SK-N-SH (cell line): ENCODE measurements at regions not wholly inside any gene's neighbourhood (a gene's known extent, or its start where the extent isn't known, plus 50 kb on each side); places are given as distances from the start of the nearest gene placed in this dataset.

Experiments used
- FOXM1 ChIP-seq: IDR thresholded peaks from 2 replicates; pipeline ENCODE4 v1.4.0; 2012; ENCODE audit warnings: low read depth, mild to moderate bottlenecking
- NFIC ChIP-seq: IDR thresholded peaks from 2 replicates; pipeline ENCODE4 v1.4.0; 2012; ENCODE audit warnings: borderline replicate concordance
- RAD21 ChIP-seq: IDR thresholded peaks from 2 replicates; pipeline ENCODE4 v1.6.1; 2012; ENCODE audit warnings: mild to moderate bottlenecking, low read length
- TAF1 ChIP-seq: IDR thresholded peaks from 2 replicates; pipeline ENCODE4 v1.6.1; 2012; ENCODE audit warnings: low read depth, mild to moderate bottlenecking, low read length, moderate library complexity, borderline replicate concordance
- TF ChIP-seq, protein P1 (sequence below): fragments of 200-600 bp; sonication (generic); IDR thresholded peaks from 2 replicates; pipeline ENCODE4 v1.6.1; 2017; ENCODE audit warnings: antibody characterized with exemption, mild to moderate bottlenecking, moderate library complexity

DNA sequence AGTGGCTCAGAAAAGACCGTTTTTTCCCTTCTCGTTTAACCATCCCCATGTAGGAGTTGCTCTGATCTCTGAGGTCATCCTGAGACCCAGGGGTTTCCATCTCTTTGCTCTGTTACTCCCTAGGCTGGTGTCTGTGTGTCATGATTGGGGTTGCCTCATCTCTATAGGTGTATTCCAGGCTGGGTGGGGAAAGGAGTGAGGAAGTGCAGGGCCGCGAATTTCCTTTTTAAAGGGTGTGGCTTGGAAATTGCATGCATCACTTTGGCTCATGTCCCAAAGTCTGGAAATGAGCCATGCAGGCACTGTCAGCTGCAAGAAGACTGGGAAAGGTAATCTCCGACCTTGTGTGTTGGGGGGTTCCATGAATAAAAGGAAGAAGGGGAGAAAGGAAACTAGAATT, 201.9 kb downstream of the AACS start:
- TF ChIP-seq TAF1 (no peak), RAD21 (no peak), FOXM1 (no peak), NFIC (no peak)
- TF ChIP-seq, protein P1, sequence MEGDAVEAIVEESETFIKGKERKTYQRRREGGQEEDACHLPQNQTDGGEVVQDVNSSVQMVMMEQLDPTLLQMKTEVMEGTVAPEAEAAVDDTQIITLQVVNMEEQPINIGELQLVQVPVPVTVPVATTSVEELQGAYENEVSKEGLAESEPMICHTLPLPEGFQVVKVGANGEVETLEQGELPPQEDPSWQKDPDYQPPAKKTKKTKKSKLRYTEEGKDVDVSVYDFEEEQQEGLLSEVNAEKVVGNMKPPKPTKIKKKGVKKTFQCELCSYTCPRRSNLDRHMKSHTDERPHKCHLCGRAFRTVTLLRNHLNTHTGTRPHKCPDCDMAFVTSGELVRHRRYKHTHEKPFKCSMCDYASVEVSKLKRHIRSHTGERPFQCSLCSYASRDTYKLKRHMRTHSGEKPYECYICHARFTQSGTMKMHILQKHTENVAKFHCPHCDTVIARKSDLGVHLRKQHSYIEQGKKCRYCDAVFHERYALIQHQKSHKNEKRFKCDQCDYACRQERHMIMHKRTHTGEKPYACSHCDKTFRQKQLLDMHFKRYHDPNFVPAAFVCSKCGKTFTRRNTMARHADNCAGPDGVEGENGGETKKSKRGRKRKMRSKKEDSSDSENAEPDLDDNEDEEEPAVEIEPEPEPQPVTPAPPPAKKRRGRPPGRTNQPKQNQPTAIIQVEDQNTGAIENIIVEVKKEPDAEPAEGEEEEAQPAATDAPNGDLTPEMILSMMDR = no peak
